Left kidney (tissue), 1 donor: ENCODE measurements at regions not wholly inside any gene's neighbourhood (a gene's known extent, or its start where the extent isn't known, plus 50 kb on each side); places are given as distances from the start of the nearest gene placed in this dataset.
A peak's percentile ranks its signal among the peaks of the same experiment; 100 is the strongest.

ENCODE experiments used
- DNase-seq: peaks from one replicate; pipeline ENCODE4 v3.0.0-alpha.2; 2013

DNA sequence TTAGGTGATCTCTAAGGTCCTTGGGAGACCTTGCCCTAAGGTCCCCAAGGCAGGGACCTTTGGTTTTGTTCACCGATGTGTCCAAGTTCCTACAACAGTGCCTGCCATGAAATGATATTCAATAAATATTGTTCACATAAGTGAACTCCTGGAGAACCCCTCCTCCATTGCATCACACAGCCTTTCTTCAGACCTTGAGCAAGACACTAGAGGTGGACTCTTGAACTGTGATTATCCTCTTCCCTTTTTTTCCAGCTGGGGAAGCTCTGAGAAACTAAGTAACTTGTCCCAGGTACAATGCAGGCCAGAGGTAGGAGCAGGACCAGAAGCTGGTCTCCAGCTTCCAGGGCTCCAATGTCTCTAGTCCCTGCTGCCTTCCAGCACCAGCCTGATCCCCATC is 76.6 kb upstream of the LMO1 start:
- no peak for DNase-seq

- DNase-seq: no peak
Observed at GRCh38 chr11:8339592-8340022, 75.9 kb upstream of the LMO1 start.

GRCh38 chr11:8338138-8338537 is 74.5 kb upstream of the LMO1 start:
- DNase-seq: no peak

DNA sequence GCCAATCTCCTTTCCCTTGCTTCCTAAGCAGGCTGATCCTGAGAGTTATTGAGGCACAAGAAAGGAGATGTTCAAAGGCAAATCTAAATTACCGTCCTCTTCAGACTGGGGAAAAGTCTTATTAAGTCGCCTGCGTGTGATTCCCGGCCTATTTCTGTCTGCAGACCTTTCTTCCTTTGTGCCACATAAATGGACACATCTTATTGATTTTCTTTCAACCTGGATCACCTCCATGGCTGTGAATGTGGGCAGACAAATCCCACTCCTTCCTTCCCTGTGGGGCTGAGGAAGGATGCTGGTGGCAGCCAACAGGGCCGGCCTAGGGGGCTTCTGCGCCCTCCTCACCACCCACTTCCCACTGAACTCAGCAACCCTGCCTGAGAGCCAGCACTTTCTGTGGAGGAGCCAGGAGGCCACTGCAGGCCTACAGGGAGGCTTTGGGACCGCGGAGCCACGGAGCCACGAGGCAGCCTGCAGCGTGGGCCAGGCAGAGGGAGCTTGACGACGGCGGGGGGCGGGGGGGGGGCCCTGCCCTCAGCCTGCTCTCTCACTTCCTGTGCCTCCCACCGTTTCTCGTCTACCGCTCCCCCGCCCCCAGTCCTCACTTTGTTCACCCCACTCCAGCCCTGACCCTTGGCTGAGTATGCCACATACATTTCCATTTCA is 73.6 kb upstream of the LMO1 start:
- no peak for DNase-seq

- DNase-seq: no peak
Observed at GRCh38 chr11:8336356-8337129, 72.9 kb upstream of the LMO1 start.

GRCh38 chr11:8335683-8336082 is 72.0 kb upstream of the LMO1 start:
- DNase-seq: no peak

DNA sequence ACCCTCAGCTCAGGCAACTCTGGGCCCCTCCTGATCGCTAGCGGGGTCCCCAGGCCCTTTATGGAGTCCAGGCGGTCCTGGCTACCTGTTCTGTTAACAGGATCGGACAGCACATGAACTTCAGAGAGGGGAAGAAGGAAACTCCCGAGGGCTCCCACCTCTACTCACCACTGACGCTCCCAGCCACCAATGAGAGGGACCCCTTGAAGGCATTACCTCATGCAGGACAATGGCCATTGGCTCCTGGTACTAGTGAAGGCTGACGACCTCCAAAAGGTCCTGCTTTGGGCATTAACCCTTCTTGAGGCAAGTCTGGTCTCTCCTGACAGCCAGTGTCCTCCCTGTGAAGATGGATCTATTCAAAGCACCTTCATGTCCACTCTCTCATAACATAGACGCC is 71.5 kb upstream of the LMO1 start:
- no peak for DNase-seq

- DNase-seq: no peak
Observed at GRCh38 chr11:8333811-8334401, 70.2 kb upstream of the LMO1 start.

- no peak for DNase-seq
Observed at GRCh38 chr11:8333376-8333775, 69.7 kb upstream of the LMO1 start.

DNA sequence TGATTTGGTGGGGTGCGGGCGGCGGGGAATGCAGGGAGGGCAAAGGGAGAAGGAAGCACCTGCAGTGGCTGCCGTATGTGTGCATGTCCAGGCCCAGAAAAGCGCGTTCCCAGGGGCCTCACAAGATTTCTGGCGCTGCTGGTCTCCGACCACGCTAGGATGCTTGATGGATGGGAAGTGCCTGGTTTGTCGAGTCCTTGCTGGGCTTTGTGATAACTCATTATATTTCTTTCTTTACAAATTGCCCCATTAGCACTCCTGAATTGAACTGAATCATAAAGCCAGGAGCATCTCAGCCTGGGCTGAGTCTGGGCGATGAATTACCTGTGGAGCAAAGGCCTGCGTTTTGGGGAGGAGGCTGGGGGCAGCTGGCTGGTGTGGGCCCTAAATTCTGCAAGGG is 69.2 kb upstream of the LMO1 start:
- DNase-seq: no peak

DNA sequence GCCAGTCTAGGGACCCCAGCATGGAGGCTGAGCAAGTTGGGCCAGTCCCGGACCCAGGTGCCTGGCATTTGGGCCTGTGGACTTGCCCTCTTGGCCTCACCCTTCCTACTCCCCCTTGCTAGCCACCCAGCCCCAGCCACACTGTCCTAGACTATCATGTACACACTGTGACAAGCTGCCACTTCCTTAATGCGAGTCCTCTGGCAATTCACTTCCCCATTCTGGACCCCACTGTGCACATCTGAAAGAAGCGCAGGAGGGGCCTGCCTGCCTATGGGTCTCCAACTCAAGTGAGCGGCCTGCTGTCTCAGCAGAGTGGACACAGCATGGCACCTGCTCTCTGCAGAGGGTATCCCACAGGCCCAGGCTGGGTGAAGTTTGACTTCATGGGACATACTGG is 68.5 kb upstream of the LMO1 start:
- DNase-seq: no peak

DNA sequence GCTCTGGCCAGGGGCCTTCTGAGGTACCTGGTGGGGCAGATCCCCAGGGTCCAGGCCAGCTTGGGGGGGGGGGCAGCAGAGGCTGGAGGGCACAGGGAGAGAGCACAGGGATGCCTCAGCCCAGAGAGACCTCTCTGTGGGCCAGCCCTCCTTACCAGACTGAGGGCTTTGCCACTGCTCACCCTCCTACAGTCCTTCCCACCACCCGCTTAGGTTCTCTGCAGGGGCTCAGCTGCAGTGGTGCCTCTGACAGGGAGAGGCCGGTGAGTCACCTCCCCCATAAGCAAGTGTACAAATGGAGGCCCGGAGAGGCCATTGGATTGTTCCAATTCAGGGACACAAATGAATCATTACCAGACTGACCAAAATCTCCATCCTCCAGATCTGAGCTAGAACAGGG is 68.1 kb upstream of the LMO1 start:
- DNase-seq: no peak

GRCh38 chr11:8330896-8331295 is 67.2 kb upstream of the LMO1 start:
- no peak for DNase-seq

DNA sequence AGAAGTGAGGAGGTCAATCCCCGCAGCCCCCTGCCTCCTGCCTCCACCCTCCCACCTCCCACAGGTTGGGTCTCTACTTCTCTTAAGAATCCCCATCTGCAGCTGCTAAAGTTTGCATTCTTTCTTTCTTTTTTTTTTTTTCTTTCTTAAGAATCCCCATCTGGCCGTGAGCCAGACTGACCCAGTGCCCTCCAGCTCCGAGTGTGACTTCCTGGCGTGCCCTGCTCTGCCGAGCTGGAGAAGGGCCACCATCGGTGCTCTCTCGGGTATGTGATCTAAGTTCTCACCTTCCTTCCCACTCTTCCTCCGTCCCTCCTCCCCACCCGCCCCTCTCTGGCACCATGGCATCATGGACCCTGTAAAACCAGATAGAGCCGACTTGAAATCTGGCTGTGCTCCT is 66.7 kb upstream of the LMO1 start:
- DNase-seq: no peak

- no peak for DNase-seq
Observed at GRCh38 chr11:8329847-8330361, 66.2 kb upstream of the LMO1 start.

DNA sequence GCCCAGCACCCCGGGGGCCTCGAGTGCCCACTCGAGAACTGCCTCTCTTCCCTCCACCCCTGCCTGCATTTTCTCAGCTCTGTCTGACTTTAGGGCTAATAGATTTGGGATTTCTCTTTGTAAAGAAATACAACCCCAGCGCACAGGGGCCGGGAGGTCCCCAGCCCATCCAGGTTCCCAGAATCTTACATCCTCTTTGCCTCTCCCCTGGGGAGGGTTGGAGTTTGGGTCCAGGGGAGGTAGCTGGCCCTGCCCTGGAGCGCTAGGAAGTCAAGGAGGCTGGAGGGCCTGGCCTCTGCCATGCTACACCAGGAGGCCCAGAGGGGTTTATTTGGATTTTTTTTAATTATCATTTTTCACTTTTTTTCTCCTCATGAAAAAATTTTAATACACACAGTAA is 65.7 kb upstream of the LMO1 start:
- no peak for DNase-seq

DNA sequence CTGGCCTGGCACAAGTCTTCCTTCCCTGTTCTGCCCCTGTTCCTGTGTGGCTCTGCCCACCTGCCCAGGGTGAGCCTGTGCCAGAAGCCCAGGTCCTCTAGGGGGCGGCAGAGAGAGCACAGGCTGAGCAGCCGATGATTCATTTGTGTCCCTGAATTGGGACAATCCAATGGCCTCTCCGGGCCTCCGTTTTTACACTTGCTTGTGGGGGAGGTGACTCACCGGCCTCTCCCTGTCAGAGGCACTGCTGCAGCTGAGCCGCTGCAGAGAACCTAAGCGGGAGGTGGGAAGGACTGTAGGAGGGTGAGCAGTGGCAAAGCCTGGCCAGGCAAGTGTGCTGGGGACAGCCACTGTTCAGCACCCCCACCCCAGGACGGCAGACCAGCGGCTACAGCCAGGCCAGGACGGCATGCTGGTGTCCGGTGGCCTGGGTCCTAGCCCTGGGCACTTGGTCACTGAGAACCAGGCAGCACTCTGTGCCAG is 65.2 kb upstream of the LMO1 start:
- DNase-seq: peak; percentile 78

- DNase-seq: no peak
Observed at GRCh38 chr11:8328231-8328794, 64.6 kb upstream of the LMO1 start.

DNA sequence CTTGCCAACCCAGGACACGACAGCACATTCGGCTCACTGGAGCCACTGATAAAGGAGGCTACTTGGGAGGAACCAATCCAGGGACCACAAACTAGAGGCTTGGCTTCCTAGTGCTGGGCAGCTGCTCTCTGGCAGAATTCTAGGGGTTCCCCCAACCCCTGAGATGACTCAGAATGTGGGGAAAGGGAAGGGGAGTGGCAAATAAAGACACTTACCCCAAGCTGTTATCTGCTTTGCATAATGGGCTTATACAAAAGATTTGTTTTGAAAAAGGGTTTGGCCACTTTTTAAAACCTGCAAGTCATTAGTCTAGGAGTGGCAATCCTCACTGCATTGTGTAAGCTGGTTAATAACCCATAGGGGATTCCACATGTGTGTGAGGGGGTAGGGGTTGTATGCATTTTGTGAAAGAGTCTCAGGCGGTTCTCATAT is 64.1 kb upstream of the LMO1 start:
- DNase-seq: no peak

GRCh38 chr11:8326337-8326736 is 62.7 kb upstream of the LMO1 start:
- no peak for DNase-seq

GRCh38 chr11:8325591-8326304 is 62.1 kb upstream of the LMO1 start:
- no peak for DNase-seq
